PC-3 (cell line): ENCODE measurements at regions not wholly inside any gene's neighbourhood (a gene's known extent, or its start where the extent isn't known, plus 50 kb on each side); places are given as distances from the start of the nearest gene placed in this dataset.

ENCODE experiments used
- EZH2 ChIP-seq: fragments of 300-600 bp; sonication (generic); IDR thresholded peaks from one replicate; pipeline ENCODE4 v1.6.1; 2017; ENCODE audit warnings: antibody characterized with exemption, mild to moderate bottlenecking, low read length; ENCODE audit not compliant: unreplicated experiment
- TF ChIP-seq, protein P1 (sequence below): fragments of 300-600 bp; sonication (generic); conservative IDR thresholded peaks from 2 replicates; pipeline ENCODE4 v1.5.1; 2017; ENCODE audit warnings: antibody characterized with exemption, low read depth, mild to moderate bottlenecking, low read length

DNA sequence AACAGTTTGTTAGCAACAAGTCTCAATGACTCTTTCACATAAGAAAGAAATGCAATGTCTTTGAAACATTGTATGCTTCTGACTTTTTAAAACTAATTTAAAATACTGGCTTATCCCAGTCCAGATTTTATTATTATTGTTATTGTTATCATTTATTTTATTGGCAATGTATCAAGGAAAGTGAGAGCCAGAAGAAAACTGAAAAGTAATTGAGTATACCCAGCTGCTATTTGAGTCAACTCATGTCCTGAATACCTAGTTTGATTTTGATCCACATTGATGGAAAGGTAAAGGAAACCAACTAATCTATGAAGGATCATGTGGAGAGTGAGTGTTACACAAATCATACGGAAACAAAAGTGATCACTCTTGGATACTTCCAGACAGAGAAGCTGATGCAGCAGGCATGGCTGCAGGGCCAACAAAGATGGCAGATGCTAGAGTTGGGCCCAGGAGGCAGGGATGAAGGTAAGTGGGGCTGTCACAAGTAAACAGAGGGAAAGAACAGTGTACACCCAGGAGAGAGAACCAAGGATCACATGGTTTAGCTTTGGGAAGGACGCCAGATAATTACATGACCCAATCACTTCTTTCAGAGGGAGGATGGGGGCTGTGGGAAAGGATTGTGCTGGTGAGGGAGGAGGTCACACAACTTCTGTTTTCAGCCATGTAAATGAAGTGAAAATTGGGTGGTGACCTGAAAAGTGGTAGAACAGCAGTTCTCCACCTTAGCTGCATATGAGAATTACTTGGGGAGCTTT lies 179.2 kb upstream of the NAMPT start:
- TF ChIP-seq, protein P1, sequence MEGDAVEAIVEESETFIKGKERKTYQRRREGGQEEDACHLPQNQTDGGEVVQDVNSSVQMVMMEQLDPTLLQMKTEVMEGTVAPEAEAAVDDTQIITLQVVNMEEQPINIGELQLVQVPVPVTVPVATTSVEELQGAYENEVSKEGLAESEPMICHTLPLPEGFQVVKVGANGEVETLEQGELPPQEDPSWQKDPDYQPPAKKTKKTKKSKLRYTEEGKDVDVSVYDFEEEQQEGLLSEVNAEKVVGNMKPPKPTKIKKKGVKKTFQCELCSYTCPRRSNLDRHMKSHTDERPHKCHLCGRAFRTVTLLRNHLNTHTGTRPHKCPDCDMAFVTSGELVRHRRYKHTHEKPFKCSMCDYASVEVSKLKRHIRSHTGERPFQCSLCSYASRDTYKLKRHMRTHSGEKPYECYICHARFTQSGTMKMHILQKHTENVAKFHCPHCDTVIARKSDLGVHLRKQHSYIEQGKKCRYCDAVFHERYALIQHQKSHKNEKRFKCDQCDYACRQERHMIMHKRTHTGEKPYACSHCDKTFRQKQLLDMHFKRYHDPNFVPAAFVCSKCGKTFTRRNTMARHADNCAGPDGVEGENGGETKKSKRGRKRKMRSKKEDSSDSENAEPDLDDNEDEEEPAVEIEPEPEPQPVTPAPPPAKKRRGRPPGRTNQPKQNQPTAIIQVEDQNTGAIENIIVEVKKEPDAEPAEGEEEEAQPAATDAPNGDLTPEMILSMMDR = no peak
- no peak for TF ChIP-seq EZH2
